PC-9 (cell line): ENCODE measurements at regions not wholly inside any gene's neighbourhood (a gene's known extent, or its start where the extent isn't known, plus 50 kb on each side); places are given as distances from the start of the nearest gene placed in this dataset.

Experiments used
- CTCF ChIP-seq: fragments of 200-600 bp; sonication (generic); conservative IDR thresholded peaks from 2 replicates; pipeline ENCODE4 v1.6.1; 2017; ENCODE audit warnings: mixed run types, antibody characterized with exemption, mild to moderate bottlenecking, moderate library complexity
- EZH2 ChIP-seq: fragments of 200-600 bp; sonication (generic); IDR thresholded peaks from 2 replicates; pipeline ENCODE4 v1.8.0; 2017; ENCODE audit warnings: antibody characterized with exemption, low read depth

DNA sequence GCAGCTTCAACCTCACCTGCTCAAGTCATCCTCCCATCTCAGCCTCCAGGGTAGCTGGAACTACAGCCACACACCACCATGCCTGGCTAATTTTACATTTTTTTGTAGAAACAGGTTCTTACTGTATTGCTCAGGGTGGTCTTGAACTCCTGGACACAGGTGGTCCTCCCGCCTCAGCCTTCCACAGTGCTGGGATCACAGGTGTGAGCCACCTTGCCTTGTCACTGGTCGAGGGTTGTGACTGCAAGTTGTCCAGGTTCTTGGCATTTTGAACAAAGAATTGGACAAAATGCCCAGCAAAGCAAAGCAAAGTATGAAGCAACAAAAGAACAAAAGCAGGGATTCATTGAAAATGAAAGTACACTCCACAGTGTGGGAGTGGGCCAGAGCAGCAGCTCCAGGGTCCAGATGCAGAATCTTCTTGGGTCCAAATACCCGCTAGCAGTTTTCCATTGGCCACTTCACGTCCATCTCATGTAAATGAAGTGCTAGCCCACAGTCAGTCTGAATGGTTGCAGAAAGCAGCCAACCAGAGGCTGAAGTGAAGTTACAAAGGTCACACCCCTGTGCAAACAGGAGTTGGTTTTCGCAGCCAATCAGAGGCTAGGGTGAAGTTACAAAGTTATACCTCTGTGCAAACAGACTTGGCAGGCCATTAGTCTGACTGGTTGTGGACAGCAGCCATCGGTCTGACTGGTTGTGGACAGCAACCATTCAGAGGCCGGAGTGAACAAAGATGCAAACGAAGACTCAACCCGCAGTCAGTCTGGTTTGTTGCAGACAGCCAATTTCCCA lies 109.5 kb upstream of the KIF26B start:
- TF ChIP-seq CTCF: no peak
- TF ChIP-seq EZH2: no peak
